Myocyte (in vitro differentiated cells): ENCODE measurements at regions not wholly inside any gene's neighbourhood (a gene's known extent, or its start where the extent isn't known, plus 50 kb on each side); places are given as distances from the start of the nearest gene placed in this dataset.

Source experiments
- DNase-seq: peaks from one replicate; pipeline ENCODE4 v3.0.0-alpha.2; 2012; ENCODE audit warnings: low read depth

DNA sequence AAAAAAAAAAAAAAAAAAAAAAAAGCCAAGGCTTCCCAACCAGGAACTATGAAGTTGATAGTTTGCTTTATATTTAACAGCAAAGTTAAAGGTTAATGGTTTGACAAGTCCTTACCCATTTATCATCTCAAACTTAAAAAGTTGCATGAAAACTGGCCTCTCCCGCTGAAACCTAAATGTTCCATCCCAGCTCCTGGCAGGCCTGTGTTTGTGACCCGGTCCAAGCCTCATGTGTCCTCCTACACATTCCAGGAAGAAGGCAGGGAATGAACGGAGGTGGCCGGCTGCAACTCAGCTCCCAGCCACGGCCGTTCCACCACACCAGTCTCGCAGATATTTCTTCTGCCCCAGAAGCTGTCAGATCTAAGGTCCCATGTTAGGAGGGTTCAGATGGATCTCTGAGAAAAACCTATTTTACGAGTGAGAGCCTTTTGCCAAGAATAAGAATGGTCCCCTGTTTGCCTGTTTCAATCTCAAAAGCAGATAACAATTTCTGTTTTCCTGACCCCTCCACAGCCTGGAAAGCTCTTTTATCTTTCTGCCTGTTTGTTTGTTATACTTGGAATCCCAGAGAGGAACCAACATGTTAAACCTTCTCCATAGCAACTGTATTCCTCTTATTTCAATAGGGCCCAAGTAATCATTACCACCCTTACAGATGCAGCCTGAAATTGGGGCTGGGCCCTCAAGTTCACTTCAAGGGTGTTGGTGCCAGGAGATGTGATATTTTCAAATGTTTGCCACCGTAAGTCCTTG lies 56.5 kb downstream of the KCTD12 start:
- no peak for DNase-seq

DNA sequence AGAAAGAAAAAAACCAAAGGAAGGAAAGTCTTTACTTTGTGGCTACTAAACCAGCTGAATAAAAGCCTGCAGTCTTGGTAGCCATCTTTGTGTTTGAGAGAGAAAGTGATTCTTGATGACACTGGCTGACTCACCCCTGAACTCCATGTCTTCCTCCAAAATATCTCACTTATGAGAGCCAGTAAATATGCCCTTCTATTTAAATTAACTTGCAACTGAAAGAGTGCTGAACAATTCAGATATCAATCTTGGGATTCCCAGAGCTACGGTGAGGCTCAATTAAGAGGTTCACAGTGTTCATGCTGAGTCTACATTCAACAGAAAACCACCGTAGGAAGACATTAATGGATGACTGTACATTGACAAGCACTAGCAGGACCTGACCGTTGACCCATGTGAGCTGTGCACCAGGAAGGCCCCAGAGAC lies 57.9 kb downstream of the KCTD12 start:
- no peak for DNase-seq

DNA sequence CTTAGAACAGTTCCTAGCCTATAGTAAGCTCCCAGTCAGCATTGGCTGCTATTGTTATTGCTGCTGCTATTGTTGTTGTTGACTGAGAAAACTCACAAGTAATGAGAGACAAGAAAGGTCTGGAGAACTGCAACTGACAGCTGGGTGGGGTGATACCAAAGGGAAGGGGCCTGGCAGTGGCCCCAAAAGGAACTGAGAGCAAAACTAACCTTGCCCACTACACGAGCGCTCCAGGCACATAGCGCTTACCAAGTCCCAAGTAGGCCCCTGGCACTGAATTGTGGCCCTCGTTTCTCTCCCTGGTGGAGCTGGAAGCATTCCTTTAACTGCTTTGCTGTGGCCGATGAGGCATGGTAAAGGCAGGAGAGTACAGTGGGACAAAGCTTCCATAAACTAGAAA lies 59.7 kb downstream of the KCTD12 start:
- DNase-seq, result no peak

DNA sequence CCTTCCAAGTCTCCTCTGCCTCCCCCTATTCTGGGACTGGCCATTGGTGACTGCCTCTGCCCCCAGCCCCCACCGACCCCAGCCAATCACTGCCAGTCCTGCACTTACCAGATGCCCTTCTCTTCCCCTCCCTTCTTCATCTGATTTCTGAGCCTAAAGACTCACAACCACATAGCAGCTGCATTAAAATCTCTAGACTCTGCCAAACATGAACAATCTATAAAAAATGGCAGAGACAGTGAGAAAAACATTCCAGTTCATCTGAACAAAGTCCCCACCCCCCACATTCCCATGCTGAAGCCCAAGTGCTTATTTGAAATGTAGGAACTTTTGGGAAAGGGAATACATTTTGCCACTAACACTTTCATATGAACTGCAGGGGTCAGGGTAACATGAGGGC lies 60.8 kb downstream of the KCTD12 start:
- DNase-seq, result peak; percentile 79

DNA sequence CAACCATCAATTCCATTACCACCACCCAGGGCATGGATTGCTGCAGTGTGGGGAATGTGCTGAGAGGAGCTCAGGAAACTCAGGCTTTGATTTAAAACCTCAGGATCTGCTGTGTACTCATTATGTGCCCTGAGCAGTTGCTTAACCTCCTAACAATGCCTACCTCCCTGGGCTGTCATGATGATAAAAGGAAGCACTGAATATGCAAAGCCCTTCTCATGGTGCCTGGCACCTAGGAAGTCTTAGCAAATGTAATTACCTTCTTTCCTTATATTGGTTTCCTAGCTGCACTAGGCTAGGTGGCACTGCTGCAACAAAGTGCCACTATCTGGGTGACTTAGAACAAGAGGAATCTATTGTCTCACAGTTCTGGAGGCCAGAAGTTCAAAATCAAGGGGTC lies 62.2 kb downstream of the KCTD12 start:
- no peak for DNase-seq

DNA sequence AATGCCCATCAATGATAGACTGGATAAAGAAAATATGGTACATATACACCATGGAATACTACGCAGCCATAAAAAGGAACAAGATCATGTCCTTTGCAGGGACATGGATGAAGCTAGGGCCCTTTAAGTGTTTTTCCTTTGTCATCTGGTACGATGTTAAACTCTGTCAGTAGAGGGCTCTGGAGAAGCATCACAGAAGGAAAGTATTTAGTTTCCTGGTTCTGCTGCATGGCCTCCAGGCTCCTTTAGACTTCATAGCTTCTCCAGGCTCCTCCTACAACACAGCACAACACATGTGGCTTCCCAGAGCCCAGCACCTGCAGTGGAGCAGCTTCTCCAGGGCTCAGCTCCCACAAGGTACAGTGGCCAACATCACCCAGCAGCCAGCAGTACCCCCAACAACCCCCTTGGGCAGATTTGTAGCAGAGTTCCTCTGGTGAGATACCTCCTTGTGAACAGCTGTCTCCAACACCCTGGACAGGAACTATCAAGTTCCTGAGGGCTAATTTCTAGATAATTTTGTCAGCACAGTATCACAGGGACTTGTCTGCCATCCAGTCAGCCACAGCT lies 63.4 kb downstream of the KCTD12 start:
- DNase-seq, result peak; percentile 66

DNA sequence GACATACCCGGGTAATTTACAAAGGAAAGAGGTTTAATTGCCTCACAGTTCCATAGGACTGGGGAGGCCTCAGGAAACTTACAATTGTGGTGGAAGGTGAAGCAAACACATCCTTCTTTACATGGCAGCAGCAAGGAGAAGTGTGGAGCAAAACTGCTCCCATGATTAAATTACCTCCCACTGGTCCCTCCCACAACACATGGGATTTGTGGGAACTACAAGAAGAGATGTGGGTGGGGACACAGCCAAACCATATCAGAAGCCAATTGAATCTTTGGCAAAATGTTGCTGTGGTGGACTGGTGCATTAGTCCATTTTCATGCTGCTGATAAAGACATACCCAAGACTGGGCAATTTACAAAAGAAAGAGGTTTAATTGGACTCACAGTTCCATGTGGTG lies 65.0 kb downstream of the KCTD12 start:
- DNase-seq, result peak; percentile 20

DNA sequence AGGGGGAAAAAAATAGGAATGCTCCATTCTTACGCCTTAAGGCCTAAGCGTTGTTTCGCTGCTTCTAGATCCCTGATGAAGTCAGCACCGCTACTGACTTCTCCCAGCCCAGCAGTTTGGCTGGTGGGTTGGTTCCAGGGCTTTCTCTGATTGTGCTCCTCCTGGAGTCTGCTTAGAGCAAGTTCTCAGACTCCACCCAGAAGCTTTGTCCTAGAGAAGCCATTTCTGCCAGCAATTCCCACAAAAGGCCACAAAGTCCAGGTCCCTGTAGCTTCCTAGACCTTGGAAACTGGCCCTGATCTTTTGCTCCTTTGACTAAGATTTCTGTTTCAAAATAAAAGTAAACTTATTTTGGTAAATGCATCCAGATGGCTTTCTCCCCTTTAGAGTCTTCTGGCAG lies 65.4 kb downstream of the KCTD12 start:
- peak; percentile 40 for DNase-seq

DNA sequence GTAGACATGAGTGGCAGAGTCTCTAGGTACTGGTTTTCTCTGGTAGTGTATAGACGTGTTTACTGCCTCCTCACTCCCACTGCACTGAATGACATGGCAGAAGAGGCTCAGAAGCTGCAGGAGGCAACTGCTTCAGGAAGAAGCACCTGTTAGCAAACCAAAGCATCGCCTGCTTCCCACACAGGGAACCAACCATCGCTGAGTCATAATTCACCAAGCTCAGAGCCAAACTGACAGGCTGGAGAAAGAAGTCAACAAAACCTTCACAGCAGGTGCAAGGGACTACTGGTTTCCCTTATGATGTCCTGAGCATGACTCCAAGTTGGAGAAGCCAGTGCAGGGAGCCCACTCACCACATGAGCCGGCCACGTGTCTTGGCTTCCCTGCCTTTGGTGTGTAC lies 69.8 kb downstream of the KCTD12 start:
- DNase-seq, result peak; percentile 98

DNA sequence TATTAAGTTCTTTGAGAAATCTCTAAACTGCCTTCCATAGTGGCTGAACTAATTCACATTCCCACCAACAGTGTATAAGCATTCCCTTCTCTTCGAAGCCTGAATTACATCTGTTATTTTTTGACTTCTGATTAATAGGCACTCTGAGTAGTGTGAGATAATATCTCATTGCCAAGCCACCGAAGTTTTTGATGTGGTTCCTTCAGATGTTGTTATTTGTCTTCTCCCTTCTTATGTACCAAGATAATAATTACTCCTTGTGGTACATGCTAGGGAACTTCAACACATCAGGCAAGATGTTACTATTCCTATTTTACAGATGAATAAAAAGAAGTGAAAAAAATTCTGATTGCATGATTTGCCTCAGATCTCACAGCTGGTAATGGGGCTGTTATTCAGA lies 70.9 kb downstream of the KCTD12 start:
- peak; percentile 32 for DNase-seq

DNA sequence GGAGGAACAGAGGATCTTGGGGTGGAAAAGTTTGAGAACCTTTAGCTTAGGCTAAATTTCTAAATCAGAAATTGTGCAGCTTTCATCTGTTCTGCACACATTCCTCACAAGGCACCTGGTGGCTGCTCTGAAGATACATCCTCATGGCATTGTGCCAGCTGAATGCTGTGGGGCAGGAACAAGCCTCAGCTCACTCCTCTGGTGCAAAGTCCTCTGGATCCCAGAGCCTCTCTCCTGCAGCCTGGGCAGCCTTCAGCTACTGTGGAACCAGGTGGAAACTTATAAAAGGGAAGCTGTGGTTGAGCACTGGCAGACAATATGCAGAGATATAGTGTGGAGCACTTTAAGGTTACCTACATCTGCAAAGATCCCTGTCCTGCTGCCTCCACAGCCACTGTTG lies 72.3 kb downstream of the KCTD12 start:
- DNase-seq, result peak; percentile 19

DNA sequence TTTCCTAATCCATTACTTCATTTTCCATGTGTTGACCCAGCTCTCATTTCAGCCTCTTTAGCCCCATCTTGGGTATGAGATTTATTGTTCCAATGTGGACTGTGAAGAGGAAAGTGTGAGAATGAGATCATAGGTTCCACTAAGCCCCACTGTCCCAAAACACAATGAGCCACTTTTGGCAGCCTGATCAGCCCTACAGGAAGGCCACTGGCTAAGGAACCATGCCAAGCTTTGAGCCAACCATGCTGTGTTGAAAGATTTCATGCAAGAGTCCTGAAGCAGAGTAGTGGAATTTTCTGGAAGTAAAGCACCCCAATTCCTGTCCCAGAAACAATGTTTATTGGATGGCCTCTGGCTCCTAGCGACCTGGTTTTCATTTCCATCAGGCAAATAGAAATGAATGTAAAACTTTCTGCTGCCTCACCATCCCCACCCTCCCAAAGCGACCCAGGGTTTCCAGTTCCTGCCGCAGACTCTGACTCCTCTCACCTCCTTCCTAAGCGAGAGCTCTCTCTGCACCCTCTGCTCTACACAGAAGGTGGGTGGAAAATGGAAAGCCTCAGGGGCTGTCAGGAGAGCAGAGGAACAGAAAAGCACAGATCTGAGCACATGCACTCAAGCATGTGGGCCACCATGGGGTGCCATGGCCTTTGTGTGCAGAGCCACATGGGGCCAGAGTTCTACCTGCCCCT lies 73.1 kb downstream of the KCTD12 start:
- peak; percentile 86 for DNase-seq

DNA sequence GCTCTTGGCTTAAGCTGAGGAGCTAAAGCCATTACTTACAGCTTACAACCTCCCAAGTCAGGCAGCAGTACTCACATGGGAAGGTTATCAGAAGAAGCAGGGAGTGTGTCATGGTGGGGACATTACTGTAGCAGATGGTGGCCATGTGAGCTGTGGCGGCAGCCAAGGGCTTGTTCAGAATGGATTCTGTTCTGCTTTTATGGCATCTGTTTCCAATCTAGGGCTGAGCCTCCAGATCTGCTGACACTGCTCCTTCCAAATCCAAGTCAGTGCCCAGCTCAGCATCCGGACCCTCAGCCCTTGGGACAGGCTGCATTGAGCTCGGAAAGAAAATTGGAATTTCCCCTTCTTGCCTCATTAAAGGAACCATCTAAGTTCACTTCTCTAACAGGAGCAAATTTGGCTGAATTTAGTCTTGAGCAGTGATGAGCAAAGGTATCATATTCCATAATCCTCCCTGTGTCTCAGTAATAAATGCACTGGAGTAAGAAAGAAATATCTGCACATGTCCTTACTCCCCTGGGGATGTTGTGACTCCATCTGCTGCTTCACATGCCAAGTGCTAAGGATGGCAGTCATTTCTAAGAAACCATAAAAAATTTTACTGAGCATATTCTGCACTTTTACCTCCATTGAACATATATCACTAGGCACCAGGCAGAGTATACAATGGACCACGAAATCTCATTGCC lies 73.9 kb downstream of the KCTD12 start:
- DNase-seq, result peak; percentile 65

DNA sequence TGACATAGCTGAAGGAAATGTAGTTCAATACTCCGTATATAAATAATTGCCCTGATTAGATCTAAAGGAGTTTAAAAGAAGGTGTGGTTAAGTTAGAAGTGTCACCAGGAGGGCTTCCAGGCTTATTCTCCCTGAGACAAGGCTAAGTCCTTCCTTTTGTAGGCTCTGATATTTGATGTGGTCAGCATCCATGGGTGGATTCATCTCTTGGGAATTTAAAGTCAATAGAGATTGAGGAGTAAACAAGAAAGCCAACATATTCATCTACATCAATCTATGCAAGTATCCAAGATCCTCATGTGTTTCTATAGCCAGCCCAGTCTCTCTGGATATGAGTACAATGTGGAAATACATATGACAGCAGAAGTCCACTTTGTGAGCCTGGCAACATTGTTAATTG lies 76.8 kb downstream of the KCTD12 start:
- no peak for DNase-seq

DNA sequence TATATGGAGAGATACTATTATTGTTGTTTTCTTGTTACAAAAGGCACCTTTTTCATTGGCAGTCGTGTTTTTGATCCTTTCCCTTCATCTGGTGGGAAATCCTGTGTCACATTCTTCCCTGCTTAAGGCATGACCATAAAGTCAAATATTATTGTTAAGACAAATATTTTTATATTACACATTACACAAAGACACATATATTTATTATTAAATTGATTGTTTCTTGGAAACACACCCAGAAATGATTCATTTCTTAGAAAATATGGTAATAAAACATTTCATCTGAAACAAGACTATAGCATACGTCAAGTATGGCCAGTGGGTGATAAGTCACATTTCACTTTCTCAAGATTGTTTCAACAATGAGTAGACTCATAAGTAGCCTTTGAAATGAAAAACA lies 77.3 kb downstream of the KCTD12 start:
- DNase-seq, result no peak

DNA sequence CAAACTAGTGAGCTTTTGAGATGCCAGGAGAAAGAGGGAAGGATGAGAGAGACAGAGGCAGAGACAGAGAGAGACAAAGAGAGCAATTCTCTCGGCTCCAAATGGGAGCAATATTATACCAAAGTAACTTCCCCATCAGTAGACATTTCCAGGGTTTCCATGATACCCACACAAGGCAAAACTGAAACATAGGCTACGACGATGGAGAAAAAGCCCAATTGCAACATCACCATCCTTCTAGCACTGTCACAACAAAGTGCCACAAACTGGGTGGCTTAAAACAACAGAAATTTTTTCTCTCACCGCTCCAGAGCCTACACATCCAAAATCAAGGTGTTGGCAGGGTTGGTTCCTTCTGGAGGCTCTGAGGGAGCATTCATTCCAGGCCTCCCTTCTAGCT lies 81.4 kb downstream of the KCTD12 start:
- DNase-seq, result no peak

DNA sequence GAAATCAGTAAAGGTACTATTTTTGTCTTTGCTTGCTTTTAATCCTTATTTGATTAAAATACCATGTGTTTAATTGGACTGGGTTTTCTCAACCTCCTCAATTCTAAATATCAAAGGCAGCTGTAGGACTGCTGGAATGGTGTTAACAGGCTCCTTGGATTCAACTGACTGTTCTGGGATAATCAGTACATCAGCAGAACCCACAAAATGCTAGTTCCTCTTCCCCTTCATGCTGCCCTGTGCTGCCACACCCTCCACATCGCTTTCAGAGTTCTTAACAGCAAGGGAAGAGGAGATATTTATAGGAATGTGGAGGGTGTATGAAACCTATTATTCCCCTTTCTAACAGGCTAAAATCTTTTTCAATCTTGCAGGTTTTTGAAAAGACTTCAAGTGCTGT lies 82.4 kb downstream of the KCTD12 start:
- DNase-seq, result no peak

DNA sequence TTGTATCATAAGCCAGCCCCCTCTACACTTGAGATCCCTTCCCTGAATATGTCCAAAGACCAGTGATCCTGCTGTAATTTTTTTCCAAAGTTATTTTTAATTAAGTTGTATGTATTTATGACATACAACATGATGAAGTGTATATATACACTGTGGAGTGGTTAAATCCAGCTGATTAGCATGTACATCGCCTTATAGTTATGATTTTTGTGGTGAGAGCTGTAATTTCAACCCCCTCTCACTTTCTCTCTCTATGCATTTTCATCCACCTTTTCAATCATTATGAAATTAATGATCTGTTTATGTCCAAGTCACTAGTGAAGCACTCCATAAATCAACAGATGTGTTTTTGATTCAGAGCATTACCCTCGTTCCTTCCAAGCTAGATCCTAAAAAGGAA lies 85.3 kb downstream of the KCTD12 start:
- no peak for DNase-seq

DNA sequence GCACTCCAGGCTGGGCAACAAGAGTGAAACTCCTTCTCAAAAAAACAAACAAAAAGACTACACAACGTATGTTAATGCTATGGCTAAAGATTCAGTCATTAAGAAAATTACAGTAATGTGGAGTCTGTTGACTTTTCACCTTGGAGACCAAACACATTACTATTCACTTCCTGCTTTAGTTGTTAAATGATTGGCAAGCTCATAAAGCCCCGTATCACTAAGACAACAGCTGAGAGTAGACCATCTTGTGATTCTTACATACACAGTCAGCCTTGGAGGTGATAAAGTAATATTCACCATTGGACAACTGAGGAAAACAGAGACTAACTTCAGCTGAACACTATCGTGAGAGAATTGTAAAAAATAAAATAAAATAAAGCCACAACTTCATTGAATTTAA lies 86.5 kb downstream of the KCTD12 start:
- DNase-seq, result peak; percentile 19

DNA sequence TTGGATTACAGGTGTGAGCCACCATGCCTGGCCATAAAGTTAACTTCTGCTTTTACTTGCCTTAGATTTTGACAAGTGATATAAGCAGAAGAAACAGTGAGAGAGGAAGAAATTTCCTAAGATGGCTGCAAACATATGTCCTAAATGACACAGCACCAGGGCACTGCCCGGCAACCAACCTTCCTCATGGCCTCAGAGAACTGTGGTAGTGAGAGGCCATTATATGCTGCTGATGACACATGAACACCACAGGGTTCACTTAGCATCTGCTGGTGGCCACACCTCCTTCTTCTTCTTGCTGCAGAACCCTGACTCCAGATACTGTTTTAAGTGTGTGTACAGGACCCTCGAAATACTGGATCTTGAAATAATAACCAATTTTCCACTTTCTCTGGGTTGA lies 88.2 kb downstream of the KCTD12 start:
- DNase-seq, result peak; percentile 28

DNA sequence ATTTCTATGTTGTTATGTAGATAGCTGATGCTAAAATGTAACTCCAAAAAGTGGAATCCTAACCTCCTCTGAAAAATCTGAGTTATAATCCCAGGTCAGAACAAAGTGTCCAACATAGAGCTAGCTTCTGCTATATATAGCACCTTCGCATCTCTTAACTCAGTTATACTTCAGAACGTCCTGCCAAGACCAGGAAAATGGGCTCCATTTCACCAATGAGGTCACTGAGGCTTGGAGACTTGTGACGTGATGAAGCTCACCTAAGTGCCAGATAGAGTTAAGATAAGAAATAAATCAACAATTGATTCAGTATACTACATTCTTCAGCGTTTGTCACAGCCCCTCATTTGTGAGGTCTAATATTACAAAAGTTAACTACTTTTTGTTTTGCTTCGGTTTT lies 88.8 kb downstream of the KCTD12 start:
- no peak for DNase-seq

DNA sequence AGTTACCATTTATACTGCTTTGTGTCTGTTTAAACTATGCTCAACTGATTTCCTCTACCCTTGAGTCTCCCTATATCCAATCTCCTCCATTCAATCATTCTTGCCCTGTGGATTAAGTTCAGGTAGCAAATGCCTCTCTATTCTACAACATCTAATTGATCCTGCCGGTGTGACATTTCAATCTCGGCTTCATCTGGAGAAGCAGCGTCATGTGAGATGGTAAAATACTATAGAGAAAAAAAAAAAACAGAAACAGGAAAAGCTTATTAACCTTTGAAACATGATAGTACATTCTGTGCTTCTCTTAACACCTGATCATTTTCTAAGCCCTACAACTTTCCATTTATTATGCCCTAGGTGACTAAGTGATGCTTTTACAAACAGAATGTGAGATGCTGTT lies 89.4 kb downstream of the KCTD12 start:
- no peak for DNase-seq
